Keratinocyte (primary cell): ENCODE measurements at regions not wholly inside any gene's neighbourhood (a gene's known extent, or its start where the extent isn't known, plus 50 kb on each side); places are given as distances from the start of the nearest gene placed in this dataset.

ENCODE experiments used
- DNase-seq: peaks from one replicate; pipeline ENCODE4 v3.0.0-alpha.2; 2011; ENCODE audit warnings: low read depth, missing footprints, low spot score
- FAIRE-seq: peaks from 2 replicates; lab custom pipeline; 2011; peaks lifted over from hg19 to GRCh38; lab: Jason Lieb, UNC
- H2AFZ ChIP-seq: 2 replicates; pipeline ENCODE4 v1.6.0; 2012; ENCODE audit warnings: low read length, control low read depth, inconsistent platforms; ENCODE audit not compliant: control insufficient read depth
- H3K27ac ChIP-seq: 2 replicates; pipeline ENCODE4 v1.5.1; 2011; ENCODE audit warnings: low read length; ENCODE audit not compliant: control insufficient read depth, insufficient read depth
- H3K27me3 ChIP-seq: 3 replicates; pipeline ENCODE4 v1.6.0; 2011; ENCODE audit warnings: low read length; ENCODE audit not compliant: control insufficient read depth, insufficient read depth; ENCODE audit errors: extremely low read depth
- H3K36me3 ChIP-seq, 2 experiments: 2 replicates in 1 of 2; 3 replicates in 1 of 2; pipeline ENCODE4 v1.5.1; 2011; ENCODE audit warnings: low read length in 2 of 2, mild to moderate bottlenecking in 1 of 2; ENCODE audit not compliant: control insufficient read depth in 2 of 2, insufficient read depth in 2 of 2; ENCODE audit errors: extremely low read depth in 1 of 2
- H3K4me1 ChIP-seq: 3 replicates; pipeline ENCODE4 v1.5.1; 2011; ENCODE audit warnings: low read length; ENCODE audit not compliant: control insufficient read depth, insufficient read depth; ENCODE audit errors: extremely low read depth
- H3K4me2 ChIP-seq: 3 replicates; pipeline ENCODE4 v1.6.0; 2011; ENCODE audit warnings: low read depth, low read length; ENCODE audit not compliant: control insufficient read depth, insufficient read depth; ENCODE audit errors: extremely low read depth
- H3K4me3 ChIP-seq, 3 experiments: fragments of 200-600 bp in 1 of 3; sonication (generic) in 1 of 3; 2 replicates in 2 of 3; 3 replicates in 1 of 3; pipeline ENCODE4 v1.5.1; 2011 to 2016; ENCODE audit warnings: low read length in 3 of 3, mild to moderate bottlenecking in 3 of 3, control low read depth in 2 of 3, inconsistent platforms in 1 of 3, low read depth in 1 of 3, mixed read lengths in 1 of 3, mixed run types in 1 of 3, moderate library complexity in 1 of 3; ENCODE audit not compliant: control insufficient read depth in 2 of 3, insufficient read depth in 2 of 3; ENCODE audit errors: extremely low read depth in 1 of 3
- H3K79me2 ChIP-seq: 2 replicates; pipeline ENCODE4 v1.6.0; 2012; ENCODE audit warnings: low read length; ENCODE audit not compliant: control insufficient read depth, insufficient read depth
- H3K9ac ChIP-seq: 3 replicates; pipeline ENCODE4 v1.6.0; 2011; ENCODE audit warnings: low read length; ENCODE audit not compliant: control insufficient read depth, insufficient read depth; ENCODE audit errors: extremely low read depth
- H3K9me1 ChIP-seq: 3 replicates; pipeline ENCODE4 v1.6.0; 2011; ENCODE audit warnings: low read length; ENCODE audit not compliant: control insufficient read depth, insufficient read depth; ENCODE audit errors: extremely low read depth
- H3K9me3 ChIP-seq: 2 replicates; pipeline ENCODE4 v1.5.1; 2012; ENCODE audit warnings: low read depth, low read length; ENCODE audit not compliant: control insufficient read depth
- H4K20me1 ChIP-seq: 3 replicates; pipeline ENCODE4 v1.6.0; 2011; ENCODE audit warnings: low read length; ENCODE audit not compliant: control insufficient read depth, insufficient read depth; ENCODE audit errors: extremely low read depth
- EZH2 ChIP-seq: IDR thresholded peaks from one replicate; pipeline ENCODE4 v1.6.1; 2012; ENCODE audit warnings: inconsistent platforms, mild to moderate bottlenecking, low read length, moderate library complexity
- dilution Hi-C: fragments of 300-500 bp; cut with MboI; formaldehyde crosslinking; loops from one replicate; pipeline ENCODE4 v1.7.0; 2020; ENCODE audit warnings: low sequenced_read_pairs; ENCODE audit not compliant: extremely low pct_ligation_motif_present
- TF ChIP-seq, protein P1 (sequence below), 3 experiments: IDR thresholded peaks in 1 of 3; conservative IDR thresholded peaks in 1 of 3; optimal IDR thresholded peaks in 1 of 3; 2 replicates in 2 of 3; 3 replicates in 1 of 3; pipeline versions ENCODE3 to v1.5.1; 2011; ENCODE audit warnings: low read length in 3 of 3, mild to moderate bottlenecking in 3 of 3, moderate library complexity in 2 of 3, control low read depth in 1 of 3, inconsistent platforms in 1 of 3; ENCODE audit not compliant: insufficient read depth in 2 of 3; ENCODE audit errors: extremely low read depth in 1 of 3

DNA sequence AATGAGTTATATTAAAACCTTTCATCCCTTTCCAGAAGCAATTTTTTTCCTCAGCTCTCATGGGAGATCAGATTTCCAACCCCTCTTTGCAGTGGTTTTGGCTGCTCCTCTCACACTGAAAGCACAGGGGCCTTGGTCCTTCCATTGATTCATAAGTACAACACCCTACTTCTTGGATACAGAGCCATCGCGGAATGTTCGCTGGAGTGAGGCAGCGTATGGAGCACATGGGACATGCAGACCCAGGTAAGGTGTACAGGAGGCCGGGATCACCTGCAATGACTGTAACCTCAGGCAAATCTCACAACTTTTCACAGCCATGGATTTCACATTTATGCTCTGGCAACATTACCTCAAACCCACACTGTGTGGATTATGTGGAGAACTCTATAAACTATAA, 75.2 kb upstream of the HEY2 start:
- dilution Hi-C loops = no loop called here

DNA sequence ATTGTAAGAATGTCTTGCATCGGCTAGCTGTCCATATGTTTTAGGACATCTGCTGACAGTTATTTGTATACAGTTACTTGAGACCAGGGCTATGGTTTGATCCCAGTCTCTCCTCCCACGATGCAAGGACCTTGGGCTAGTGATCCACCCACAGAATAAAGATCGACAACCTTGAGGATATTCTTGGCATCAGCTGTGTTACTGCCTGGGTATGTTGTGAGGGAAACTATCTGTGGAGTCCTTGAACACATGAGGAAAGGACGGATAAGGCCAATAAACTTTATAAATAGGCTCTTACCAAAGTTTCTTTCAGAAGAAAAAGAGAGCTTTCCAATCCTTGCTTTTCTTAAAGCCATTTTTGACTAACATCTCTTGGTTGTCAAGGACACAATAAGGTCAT, 70.8 kb upstream of the HEY2 start:
- no peaks in the 10 kb centered on the region for H4K20me1 ChIP-seq
- H3K27me3 ChIP-seq = no peaks in the 10 kb centered on the region
- FAIRE-seq (no peak), DNase-seq (no peak)
- no peak overlapping the region for H3K4me2 ChIP-seq
- no peak overlapping the region for H2AFZ ChIP-seq
- dilution Hi-C loops = no loop called here
- H3K27ac ChIP-seq = no peak overlapping the region
- no peaks in the 10 kb centered on the region for H3K79me2 ChIP-seq
- H3K9me3 ChIP-seq = no peaks in the 10 kb centered on the region
- TF ChIP-seq, protein P1, sequence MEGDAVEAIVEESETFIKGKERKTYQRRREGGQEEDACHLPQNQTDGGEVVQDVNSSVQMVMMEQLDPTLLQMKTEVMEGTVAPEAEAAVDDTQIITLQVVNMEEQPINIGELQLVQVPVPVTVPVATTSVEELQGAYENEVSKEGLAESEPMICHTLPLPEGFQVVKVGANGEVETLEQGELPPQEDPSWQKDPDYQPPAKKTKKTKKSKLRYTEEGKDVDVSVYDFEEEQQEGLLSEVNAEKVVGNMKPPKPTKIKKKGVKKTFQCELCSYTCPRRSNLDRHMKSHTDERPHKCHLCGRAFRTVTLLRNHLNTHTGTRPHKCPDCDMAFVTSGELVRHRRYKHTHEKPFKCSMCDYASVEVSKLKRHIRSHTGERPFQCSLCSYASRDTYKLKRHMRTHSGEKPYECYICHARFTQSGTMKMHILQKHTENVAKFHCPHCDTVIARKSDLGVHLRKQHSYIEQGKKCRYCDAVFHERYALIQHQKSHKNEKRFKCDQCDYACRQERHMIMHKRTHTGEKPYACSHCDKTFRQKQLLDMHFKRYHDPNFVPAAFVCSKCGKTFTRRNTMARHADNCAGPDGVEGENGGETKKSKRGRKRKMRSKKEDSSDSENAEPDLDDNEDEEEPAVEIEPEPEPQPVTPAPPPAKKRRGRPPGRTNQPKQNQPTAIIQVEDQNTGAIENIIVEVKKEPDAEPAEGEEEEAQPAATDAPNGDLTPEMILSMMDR (optimal IDR thresholded peaks at IDR 0.05 in 1 of 3, IDR thresholded peaks at IDR 0.05 in 1 of 3, conservative IDR thresholded peaks at IDR 0.05 in 1 of 3; ENCODE audit: extremely low read depth in 1 of 3, insufficient read depth in 2 of 3, low read length in 3 of 3) = no peak
- no peak for TF ChIP-seq EZH2
- no peaks in the 10 kb centered on the region for H3K9me1 ChIP-seq
- no peaks in the 10 kb centered on the region for H3K4me1 ChIP-seq
- H3K4me3 ChIP-seq = no peak overlapping the region
- H3K9ac ChIP-seq = no peak overlapping the region
- no peaks in the 10 kb centered on the region for H3K36me3 ChIP-seq

More for the DNA sequence above, 75.2 kb upstream of the HEY2 start:
- H3K9me3 ChIP-seq = no peaks in the 10 kb centered on the region
- no peaks in the 10 kb centered on the region for H3K36me3 ChIP-seq
- no peaks in the 10 kb centered on the region for H3K9me1 ChIP-seq
- FAIRE-seq (no peak), DNase-seq (no peak)
- H3K27ac ChIP-seq = no peak overlapping the region
- H2AFZ ChIP-seq = no peak overlapping the region
- H3K27me3 ChIP-seq = no peaks in the 10 kb centered on the region
- TF ChIP-seq, protein P1 (optimal IDR thresholded peaks at IDR 0.05 in 1 of 3, IDR thresholded peaks at IDR 0.05 in 1 of 3, conservative IDR thresholded peaks at IDR 0.05 in 1 of 3; ENCODE audit: extremely low read depth in 1 of 3, insufficient read depth in 2 of 3, low read length in 3 of 3) = no peak
- TF ChIP-seq EZH2 = no peak
- no peaks in the 10 kb centered on the region for H3K79me2 ChIP-seq
- H3K9ac ChIP-seq = no peak overlapping the region
- H4K20me1 ChIP-seq = no peaks in the 10 kb centered on the region
- no peak overlapping the region for H3K4me3 ChIP-seq
- H3K4me1 ChIP-seq = no peaks in the 10 kb centered on the region
- no peak overlapping the region for H3K4me2 ChIP-seq
